ENCODE measurements at regions not wholly inside any gene's neighbourhood (a gene's known extent, or its start where the extent isn't known, plus 50 kb on each side); places are given as distances from the start of the nearest gene placed in this dataset.

GRCh38 chr9:99411479-99412115, 189.5 kb downstream of the SEC61B start:
- H3K27me3 ChIP-seq (replicated peaks), result no peaks in the 10 kb centered on the region
- no peak for DNase-seq
- in situ Hi-C loops (cut with HindIII; ENCODE audit: low pct_ligation_motif_present, low sequenced_read_pairs), result no loop called here
- no peak overlapping the region for H3K4me3 ChIP-seq (ENCODE audit: low read depth, low read length)
- no peak for TF ChIP-seq CTCF (IDR thresholded peaks at IDR 0.05; ENCODE audit: low read depth, low read length, missing control alignments)
- H3K27ac ChIP-seq, result no peak overlapping the region
- no peaks in the 10 kb centered on the region for H3K36me3 ChIP-seq (replicated peaks)

GRCh38 chr9:99412606-99413005, 190.5 kb downstream of the SEC61B start:
- no peak for TF ChIP-seq CTCF (IDR thresholded peaks at IDR 0.05; ENCODE audit: low read depth, low read length, missing control alignments)
- DNase-seq, result no peak
- Histone ChIP-seq H3K36me3 (replicated peaks) (no peaks in the 10 kb centered on the region), H3K4me3 (ENCODE audit: low read depth, low read length) (no peak overlapping the region), H3K27ac (no peak overlapping the region), H3K27me3 (replicated peaks) (no peaks in the 10 kb centered on the region)
- in situ Hi-C loops (cut with HindIII; ENCODE audit: low pct_ligation_motif_present, low sequenced_read_pairs), result no loop called here

- no peaks in the 10 kb centered on the region for H3K27me3 ChIP-seq (replicated peaks)
- no peak overlapping the region for H3K27ac ChIP-seq
- no peak for TF ChIP-seq CTCF (IDR thresholded peaks at IDR 0.05; ENCODE audit: low read depth, low read length, missing control alignments)
- no peak overlapping the region for H3K4me3 ChIP-seq (ENCODE audit: low read depth, low read length)
- in situ Hi-C loops (cut with HindIII; ENCODE audit: low pct_ligation_motif_present, low sequenced_read_pairs), result no loop called here
- H3K36me3 ChIP-seq (replicated peaks), result no peaks in the 10 kb centered on the region
- no peak for DNase-seq
These were observed 192.2 kb downstream of the SEC61B start for GRCh38 chr9:99414321-99414720.

- no peaks in the 10 kb centered on the region for H3K27me3 ChIP-seq (replicated peaks)
- in situ Hi-C loops (cut with HindIII; ENCODE audit: low pct_ligation_motif_present, low sequenced_read_pairs), result no loop called here
These were observed 193.5 kb downstream of the SEC61B start for GRCh38 chr9:99415606-99416005.

GRCh38 chr9:99416007-99416406, 193.9 kb downstream of the SEC61B start:
- no peak for TF ChIP-seq CTCF (IDR thresholded peaks at IDR 0.05; ENCODE audit: low read depth, low read length, missing control alignments)
- no peak overlapping the region for H3K27ac ChIP-seq
- H3K36me3 ChIP-seq (replicated peaks), result no peaks in the 10 kb centered on the region
- H3K4me3 ChIP-seq (ENCODE audit: low read depth, low read length), result no peak overlapping the region
- no peak for DNase-seq
- in situ Hi-C loops (cut with HindIII; ENCODE audit: low pct_ligation_motif_present, low sequenced_read_pairs), result no loop called here
- H3K27me3 ChIP-seq (replicated peaks), result no peaks in the 10 kb centered on the region

More at GRCh38 chr9:99415606-99416005, 193.5 kb downstream of the SEC61B start:
- no peak for TF ChIP-seq CTCF (IDR thresholded peaks at IDR 0.05; ENCODE audit: low read depth, low read length, missing control alignments)
- Histone ChIP-seq H3K36me3 (replicated peaks) (no peaks in the 10 kb centered on the region), H3K4me3 (ENCODE audit: low read depth, low read length) (no peak overlapping the region), H3K27ac (no peak overlapping the region)
- DNase-seq, result no peak

GRCh38 chr9:99419070-99419469, 197.0 kb downstream of the SEC61B start:
- in situ Hi-C loops (cut with HindIII; ENCODE audit: low pct_ligation_motif_present, low sequenced_read_pairs), result no loop called here
- H3K27me3 ChIP-seq (replicated peaks), result no peaks in the 10 kb centered on the region
- H3K4me3 ChIP-seq (ENCODE audit: low read depth, low read length), result no peak overlapping the region
- no peak for TF ChIP-seq CTCF (IDR thresholded peaks at IDR 0.05; ENCODE audit: low read depth, low read length, missing control alignments)
- DNase-seq, result no peak
- no peak overlapping the region for H3K27ac ChIP-seq
- H3K36me3 ChIP-seq (replicated peaks), result no peaks in the 10 kb centered on the region

All from brain microvascular endothelial cell (primary cell).